Panc1 (cell line): ENCODE measurements at regions not wholly inside any gene's neighbourhood (a gene's known extent, or its start where the extent isn't known, plus 50 kb on each side); places are given as distances from the start of the nearest gene placed in this dataset.

Source experiments
- ATAC-seq: fragments of 200-7000 bp; cut with Tn5 transposase; 2 replicates; pipeline ENCODE4 v1.9.1; 2020; ENCODE audit warnings: mild to moderate bottlenecking, moderate library complexity
- BruUV-seq: library from RNA; stranded (reverse); fragments of 400-500 nt; replicated peaks from 2 replicates; lab custom pipeline; 2021; lab: Mats Ljungman, UMichigan
- CTCF ChIA-PET: fragments of 300-600 bp; sonication (Branson Sonifier 250); formaldehyde crosslinking; loops from one replicate; lab custom pipeline; 2022; ENCODE audit warnings: antibody characterized with exemption; lab: Charles Lee
- POLR2A ChIA-PET: fragments of 300-600 bp; sonication (Branson Sonifier 250); formaldehyde crosslinking; loops from one replicate; lab custom pipeline; 2022; ENCODE audit warnings: antibody characterized with exemption; lab: Charles Lee
- DNase-seq: peaks from one replicate; pipeline ENCODE4 v3.0.0-alpha.2; 2010; ENCODE audit warnings: low read depth, low spot score
- H3K27ac ChIP-seq: 2 replicates; pipeline ENCODE4 v1.5.1; 2011; ENCODE audit warnings: mild to moderate bottlenecking, low read length, inconsistent platforms
- H3K27me3 ChIP-seq: fragments of 200-500 bp; sonication (Bioruptor generic); 2 replicates; pipeline ENCODE4 v1.6.0; 2014; ENCODE audit warnings: low read length, inconsistent platforms; ENCODE audit not compliant: control insufficient read depth, insufficient read depth
- H3K36me3 ChIP-seq: fragments of 200-500 bp; sonication (Bioruptor generic); 2 replicates; pipeline ENCODE4 v1.5.1; 2014; ENCODE audit warnings: inconsistent platforms, mild to moderate bottlenecking, low read length, moderate library complexity; ENCODE audit not compliant: control insufficient read depth, insufficient read depth
- H3K4me1 ChIP-seq: 2 replicates; pipeline ENCODE4 v1.5.1; 2011; ENCODE audit warnings: inconsistent platforms, mild to moderate bottlenecking, low read length, moderate library complexity; ENCODE audit not compliant: control insufficient read depth, insufficient read depth
- H3K4me3 ChIP-seq, 2 experiments: 2 replicates each; pipeline ENCODE4 v1.5.1; 2011 to 2012; ENCODE audit warnings: low read depth in 2 of 2, low read length in 2 of 2, mild to moderate bottlenecking in 2 of 2, inconsistent platforms in 1 of 2, moderate library complexity in 1 of 2
- H3K9me3 ChIP-seq: fragments of 200-500 bp; sonication (Bioruptor generic); 2 replicates; pipeline ENCODE4 v1.5.1; 2014; ENCODE audit warnings: low read depth, mild to moderate bottlenecking, inconsistent platforms, low read length, moderate library complexity; ENCODE audit not compliant: control insufficient read depth, insufficient read depth
- CTCF ChIP-seq: fragments of 450-650 bp; IDR thresholded peaks from 2 replicates; pipeline ENCODE4 v1.5.1; 2017; ENCODE audit warnings: mild to moderate bottlenecking
- POLR2AphosphoS5 ChIP-seq: IDR thresholded peaks from 2 replicates; pipeline ENCODE4 v1.6.1; 2012; ENCODE audit warnings: mild to moderate bottlenecking, low read depth, low read length, moderate library complexity
- REST ChIP-seq, 2 experiments: IDR thresholded peaks; 2 replicates each; pipeline ENCODE4 v1.6.1; 2011 to 2012; ENCODE audit warnings: low read depth in 2 of 2, control low read depth in 1 of 2, low read length in 1 of 2, mild to moderate bottlenecking in 1 of 2, moderate library complexity in 1 of 2; ENCODE audit not compliant: insufficient read depth in 1 of 2
- SIN3A ChIP-seq: IDR thresholded peaks from 2 replicates; pipeline ENCODE4 v1.6.1; 2012; ENCODE audit warnings: low read depth, mild to moderate bottlenecking, low read length, moderate library complexity, borderline replicate concordance; ENCODE audit not compliant: insufficient read depth
- TCF7L2 ChIP-seq: IDR thresholded peaks from 2 replicates; pipeline ENCODE4 v1.6.1; 2011; ENCODE audit warnings: mild to moderate bottlenecking, low read depth, low read length, inconsistent platforms
- in situ Hi-C: cut with HindIII; loops from 2 replicates; pipeline ENCODE4 v1.10.0; 2016; ENCODE audit warnings: low sequenced_read_pairs, low pct_unique_long_range_greater_than_20kb
- intact Hi-C: fragments of 100-400 bp; cut with micrococcal nuclease; formaldehyde crosslinking; loops from one replicate; pipeline ENCODE4 v1.10.0; 2022; ENCODE audit not compliant: unreplicated experiment

GRCh38 chr1:238537641-238538040 is 646.9 kb upstream of the ZP4 start:
- H3K4me3 ChIP-seq: no peak overlapping the region
- in situ Hi-C loops (no loop called here), intact Hi-C loops (no loop called here)
- no TSS peak for BruUV-seq
- H3K9me3 ChIP-seq: no peaks in the 10 kb centered on the region
- H3K27me3 ChIP-seq: no peaks in the 10 kb centered on the region
- DNase-seq (no peak), ATAC-seq (no peak)
- TF ChIP-seq REST (IDR thresholded peaks at IDR 0.05; ENCODE audit: insufficient read depth in 1 of 2, low read depth in 2 of 2, low read length in 1 of 2): no peak
- no peak for TF ChIP-seq SIN3A
- TF ChIP-seq TCF7L2: no peak
- no peak for TF ChIP-seq CTCF
- no peak for TF ChIP-seq POLR2AphosphoS5
- no peak overlapping the region for H3K27ac ChIP-seq
- ChIA-PET CTCF (no interaction called here), POLR2A (no interaction called here)
- H3K36me3 ChIP-seq: no peaks in the 10 kb centered on the region
- no peaks in the 10 kb centered on the region for H3K4me1 ChIP-seq

GRCh38 chr1:238530209-238530851 is 639.6 kb upstream of the ZP4 start:
- ChIA-PET POLR2A (no interaction called here), CTCF (no interaction called here)
- no peaks in the 10 kb centered on the region for H3K4me1 ChIP-seq
- BruUV-seq: no TSS peak
- in situ Hi-C loops (no loop called here), intact Hi-C loops (no loop called here)
- H3K36me3 ChIP-seq: no peaks in the 10 kb centered on the region; the same call in 1 of the 2 replicates
- DNase-seq: no peak
- no peak overlapping the region for H3K4me3 ChIP-seq
- H3K27ac ChIP-seq: no peak overlapping the region
- no peak for TF ChIP-seq POLR2AphosphoS5
- TF ChIP-seq CTCF: no peak
- TF ChIP-seq SIN3A: no peak
- no peak for TF ChIP-seq TCF7L2
- no peak for TF ChIP-seq REST (IDR thresholded peaks at IDR 0.05; ENCODE audit: insufficient read depth in 1 of 2, low read depth in 2 of 2, low read length in 1 of 2)
- 0 out of 2 replicates have a peak, but pooled peaks cover 4% of the 10 kb centered on the region for H3K9me3 ChIP-seq
- no peak for ATAC-seq
- no peaks in the 10 kb centered on the region for H3K27me3 ChIP-seq
